ENCODE measurements at regions not wholly inside any gene's neighbourhood (a gene's known extent, or its start where the extent isn't known, plus 50 kb on each side); places are given as distances from the start of the nearest gene placed in this dataset.
A peak's percentile ranks its signal among the peaks of the same experiment; 100 is the strongest.

DNA sequence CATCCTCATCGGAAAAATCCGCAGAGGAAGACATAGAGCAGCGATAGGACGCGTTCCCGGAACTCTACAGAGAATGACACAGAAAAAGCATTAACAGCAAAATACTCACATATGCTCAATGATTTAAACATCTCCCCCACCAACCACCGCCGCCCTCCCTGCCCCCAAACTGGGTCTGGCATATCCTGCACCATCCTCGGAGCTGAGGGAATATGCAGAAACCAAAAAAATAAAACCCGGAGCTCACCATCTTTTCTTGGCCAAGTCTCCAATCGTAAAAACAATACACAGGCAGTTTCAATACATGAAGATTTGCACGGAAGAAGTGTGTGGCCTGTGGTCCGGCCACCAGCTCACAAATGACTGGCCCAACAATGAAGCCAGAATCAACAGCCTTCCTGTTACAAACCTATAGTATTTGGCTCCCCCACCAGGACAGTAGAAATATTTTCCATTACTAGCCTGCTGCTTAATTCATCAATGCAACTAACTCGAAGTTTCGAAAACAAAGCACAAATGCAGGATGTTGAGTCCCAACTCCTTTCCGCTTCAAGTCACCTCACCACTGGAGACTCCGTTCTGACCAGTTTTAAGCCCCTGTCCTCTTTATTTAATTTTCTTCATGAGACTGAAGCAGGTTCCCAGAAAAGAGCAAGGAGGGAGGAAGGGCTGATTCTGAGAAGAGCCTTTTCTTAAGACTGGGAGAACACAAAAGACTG is 103.2 kb upstream of the BEND6 start:
- no peak for TF ChIP-seq GATA2 (IDR thresholded peaks at IDR 0.05; ENCODE audit: low read depth, low read length)
- no peak for TF ChIP-seq GATA3 (IDR thresholded peaks at IDR 0.05; ENCODE audit: low read depth, low read length)

GRCh38 chr6:56851074-56851473 is 103.8 kb upstream of the BEND6 start:
- TF ChIP-seq GATA3 (IDR thresholded peaks at IDR 0.05; ENCODE audit: low read depth, low read length) (no peak), GATA2 (IDR thresholded peaks at IDR 0.05; ENCODE audit: low read depth, low read length) (no peak)

DNA sequence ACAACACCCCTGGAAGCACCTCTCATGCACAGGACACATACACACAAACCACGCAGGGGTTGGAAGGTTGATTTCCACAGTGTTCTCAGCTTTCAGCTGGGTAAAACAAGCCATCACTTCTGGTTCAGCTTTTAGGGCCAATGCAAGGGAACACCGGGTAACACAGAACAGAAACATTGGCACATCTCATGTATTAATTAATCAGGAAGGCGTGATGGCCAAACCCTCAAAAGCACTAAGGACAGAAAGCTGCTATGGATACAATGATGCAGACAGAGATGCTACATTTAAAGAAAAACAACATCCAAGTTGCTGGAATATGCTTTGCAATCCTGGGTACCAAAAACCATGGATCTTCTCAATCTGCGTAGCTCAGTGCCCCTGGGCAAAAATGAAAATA is 104.3 kb upstream of the BEND6 start:
- no peak for TF ChIP-seq GATA3 (IDR thresholded peaks at IDR 0.05; ENCODE audit: low read depth, low read length)
- TF ChIP-seq GATA2 (IDR thresholded peaks at IDR 0.05; ENCODE audit: low read depth, low read length), result no peak

DNA sequence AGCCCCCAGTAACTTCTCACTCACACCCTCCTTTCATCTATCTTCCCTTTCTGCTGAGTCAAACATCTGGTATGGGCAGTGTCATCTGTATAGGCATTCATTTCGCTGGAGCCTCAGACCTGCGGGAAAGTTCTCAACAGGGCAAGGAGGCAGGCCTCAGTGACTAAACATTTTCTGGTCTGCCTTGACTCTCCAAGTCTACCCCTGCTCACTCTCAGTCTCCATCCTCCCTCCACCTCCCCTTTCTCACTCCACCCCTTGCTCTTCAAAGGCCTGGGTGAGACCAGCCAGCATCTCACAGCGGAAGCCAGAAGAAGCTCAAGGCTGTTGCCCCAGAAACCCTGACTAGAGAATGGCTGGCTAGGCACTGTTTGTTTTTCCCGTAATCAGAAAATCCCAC is 105.0 kb upstream of the BEND6 start:
- TF ChIP-seq GATA2 (IDR thresholded peaks at IDR 0.05; ENCODE audit: low read depth, low read length), result no peak
- no peak for TF ChIP-seq GATA3 (IDR thresholded peaks at IDR 0.05; ENCODE audit: low read depth, low read length)

GRCh38 chr6:56848105-56848504 is 106.8 kb upstream of the BEND6 start:
- TF ChIP-seq GATA2 (IDR thresholded peaks at IDR 0.05; ENCODE audit: low read depth, low read length), result no peak
- TF ChIP-seq GATA3 (IDR thresholded peaks at IDR 0.05; ENCODE audit: low read depth, low read length), result no peak

- TF ChIP-seq GATA3 (IDR thresholded peaks at IDR 0.05; ENCODE audit: low read depth, low read length), result no peak
- no peak for TF ChIP-seq GATA2 (IDR thresholded peaks at IDR 0.05; ENCODE audit: low read depth, low read length)
Observed at GRCh38 chr6:56845032-56845431, 109.9 kb upstream of the BEND6 start.

DNA sequence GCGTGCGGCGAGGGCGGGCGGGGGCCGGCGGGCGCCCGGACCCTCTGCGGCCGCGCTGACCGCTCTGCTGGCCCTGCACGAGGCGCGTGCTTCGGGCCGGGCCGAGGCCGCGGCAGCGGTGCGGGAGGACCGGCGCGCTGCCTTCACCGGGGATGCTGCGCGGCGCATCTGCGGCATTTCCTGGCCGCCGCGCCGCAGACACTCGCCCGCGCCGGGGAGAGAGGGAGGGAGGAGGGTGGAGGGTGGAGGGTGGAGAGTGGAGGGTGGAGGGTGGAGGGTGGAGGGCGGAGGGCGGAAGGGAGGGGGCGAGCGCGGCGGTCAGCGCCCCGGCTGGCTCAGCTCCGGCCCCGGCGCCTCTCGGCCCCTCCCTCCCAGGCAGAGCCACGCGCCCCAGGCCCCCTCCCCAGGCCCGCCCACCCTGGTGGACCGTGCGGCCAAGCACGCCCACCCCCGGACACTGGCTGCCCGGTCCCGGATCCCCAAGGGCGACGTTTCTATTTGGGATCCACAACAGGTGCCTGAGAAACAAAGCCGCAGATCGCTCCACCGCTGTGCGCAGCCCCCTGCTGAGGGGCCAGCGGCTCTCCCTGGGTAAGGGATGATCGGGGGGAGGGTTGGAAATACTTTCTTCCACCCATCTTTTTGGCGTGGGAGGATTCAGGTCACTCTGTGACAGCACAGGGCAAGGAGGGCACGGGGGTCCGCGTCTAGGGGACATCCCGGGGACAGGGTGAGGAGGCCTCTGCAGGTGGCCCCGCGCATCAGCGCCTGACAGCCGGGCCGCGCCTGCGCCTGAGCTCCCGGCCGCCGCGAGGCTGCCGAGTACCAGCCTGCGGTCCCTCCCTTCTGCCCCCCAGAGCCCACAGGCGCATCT is 111.2 kb upstream of the BEND6 start:
- TF ChIP-seq GATA3 (IDR thresholded peaks at IDR 0.05; ENCODE audit: low read depth, low read length), result no peak

DNA sequence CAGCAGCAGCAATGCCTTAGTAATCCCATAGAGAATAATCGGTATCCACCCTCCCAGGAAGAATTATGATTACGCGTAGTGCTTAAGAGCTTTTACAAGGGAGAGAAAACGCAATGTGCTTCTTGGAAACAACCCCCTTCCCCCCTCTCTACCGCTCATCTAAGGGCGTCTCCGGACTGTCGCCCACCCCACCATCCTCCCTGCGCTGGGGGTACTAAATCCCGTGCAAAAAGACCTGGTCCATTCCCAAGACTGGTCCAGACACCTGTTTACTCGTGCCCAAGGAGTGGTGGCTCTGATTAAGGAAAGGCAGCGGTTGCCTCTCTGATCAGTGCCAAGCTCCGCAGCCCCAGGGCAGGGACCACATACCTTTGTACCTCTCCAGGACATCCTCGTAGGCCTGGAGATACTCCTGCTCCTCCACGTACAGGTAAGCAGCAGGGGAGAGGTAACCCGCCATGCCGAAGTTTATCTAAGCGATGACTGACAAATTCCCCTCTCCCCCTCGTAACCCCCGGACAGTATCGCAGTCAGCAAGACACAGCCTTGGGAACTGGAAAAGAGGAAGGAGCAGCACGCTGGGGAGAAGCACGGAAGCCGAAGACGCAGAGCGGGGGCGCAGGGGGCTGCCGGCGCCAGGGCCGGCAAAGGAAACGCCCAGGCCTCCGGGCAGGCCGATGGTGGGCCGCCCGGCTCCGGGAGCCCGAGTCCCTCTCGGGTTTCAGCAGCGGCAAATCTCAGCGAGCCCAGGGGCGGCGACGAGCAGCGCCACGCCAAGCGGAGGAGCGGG is 112.0 kb upstream of the BEND6 start:
- TF ChIP-seq GATA3 (IDR thresholded peaks at IDR 0.05; ENCODE audit: low read depth, low read length), result no peak
- TF ChIP-seq GATA2 (IDR thresholded peaks at IDR 0.05; ENCODE audit: low read depth, low read length), result no peak

DNA sequence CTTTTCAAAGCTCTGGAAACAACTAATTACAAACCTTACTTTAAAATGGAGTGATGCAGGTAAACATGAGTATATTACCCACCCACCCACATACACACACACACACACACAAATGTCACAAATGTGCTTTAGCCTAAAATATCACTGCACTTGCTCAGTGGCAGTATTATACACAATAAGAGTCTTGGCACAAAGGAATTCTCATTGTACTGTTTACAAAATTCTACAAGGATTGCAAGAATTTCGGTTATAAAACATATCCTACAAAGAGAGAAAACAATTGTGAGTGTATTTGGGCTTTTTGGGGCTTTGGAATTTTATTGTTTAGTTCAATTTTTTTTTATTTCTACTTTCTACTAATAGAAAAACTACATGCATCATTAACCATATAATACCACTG is 113.2 kb upstream of the BEND6 start:
- TF ChIP-seq GATA2 (IDR thresholded peaks at IDR 0.05; ENCODE audit: low read depth, low read length), result no peak
- TF ChIP-seq GATA3 (IDR thresholded peaks at IDR 0.05; ENCODE audit: low read depth, low read length), result no peak

GRCh38 chr6:56841381-56841749 is 113.5 kb upstream of the BEND6 start:
- TF ChIP-seq GATA3 (IDR thresholded peaks at IDR 0.05; ENCODE audit: low read depth, low read length) (no peak), GATA2 (IDR thresholded peaks at IDR 0.05; ENCODE audit: low read depth, low read length) (no peak)

DNA sequence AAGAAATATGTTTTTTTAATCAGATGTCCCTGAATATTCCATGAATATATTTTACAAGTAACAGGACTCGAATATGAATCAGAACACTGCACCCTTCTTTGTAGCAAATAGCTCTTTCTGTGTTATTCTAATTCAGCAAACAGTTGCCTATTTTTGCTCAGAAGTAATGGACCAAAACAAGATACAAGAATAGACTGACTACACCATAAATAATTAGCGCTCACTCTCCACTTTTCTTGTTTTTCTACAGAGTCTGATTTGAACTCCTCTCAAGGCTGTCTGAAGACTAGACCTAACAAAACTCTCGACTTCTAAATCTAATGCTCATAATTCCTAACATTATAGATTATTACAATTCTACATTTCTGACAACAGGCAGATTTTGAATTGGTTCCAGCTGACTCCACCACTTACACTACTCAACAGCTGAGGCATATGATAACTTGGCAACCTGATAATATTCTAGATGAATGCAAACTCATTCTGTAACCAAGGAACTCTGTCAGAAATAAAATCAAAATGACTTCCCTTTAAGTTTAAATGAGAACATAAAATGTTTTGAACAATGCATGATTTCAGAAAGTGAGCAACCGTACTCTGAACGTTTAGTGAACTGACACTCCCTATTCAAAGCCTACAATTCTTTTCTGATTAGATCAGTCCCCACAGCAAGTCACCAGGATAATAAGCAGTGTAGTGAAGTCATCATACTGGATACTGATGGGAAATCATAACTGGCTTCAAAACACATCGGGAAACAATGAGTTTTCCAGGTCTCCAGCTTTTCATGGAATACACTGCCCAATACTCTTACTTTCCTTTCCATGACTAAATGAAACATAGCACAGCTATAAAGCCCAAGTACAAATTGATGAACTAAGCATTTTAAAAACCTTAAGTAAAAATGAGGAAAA is 114.2 kb upstream of the BEND6 start:
- peak; percentile 65; the same call in 1 of the 2 replicates for TF ChIP-seq GATA2 (IDR thresholded peaks at IDR 0.05; ENCODE audit: low read depth, low read length)
- peak; percentile 51 for TF ChIP-seq GATA3 (IDR thresholded peaks at IDR 0.05; ENCODE audit: low read depth, low read length)

DNA sequence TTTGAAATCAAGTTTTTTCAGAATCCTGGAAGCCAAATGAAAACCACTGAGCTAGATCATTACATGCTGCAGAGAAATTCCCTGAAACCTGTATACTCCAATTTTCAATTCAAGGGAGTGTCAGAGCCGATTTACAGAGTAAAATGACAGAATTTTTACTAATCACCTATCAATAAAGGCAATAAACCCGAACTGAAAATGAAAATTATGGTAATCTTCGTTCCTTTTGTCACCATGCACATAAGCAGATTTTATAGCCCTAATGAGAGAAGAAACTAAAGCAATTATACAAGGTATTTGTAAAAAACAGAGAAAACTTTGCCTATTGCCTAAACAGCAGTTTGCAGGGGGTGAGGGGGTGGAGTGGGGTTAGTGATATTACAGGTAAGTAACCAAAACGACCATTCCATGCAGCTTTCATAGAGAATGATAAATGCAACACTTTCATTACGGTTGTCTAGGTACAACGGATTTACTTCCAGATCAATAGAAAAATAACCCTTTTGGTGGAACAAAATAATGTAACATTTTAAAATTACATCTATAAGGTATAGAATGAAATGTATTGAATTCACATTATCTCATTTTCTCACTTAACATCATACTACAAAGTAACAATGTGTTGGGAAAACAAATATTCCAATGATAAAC is 115.2 kb upstream of the BEND6 start:
- TF ChIP-seq GATA2 (IDR thresholded peaks at IDR 0.05; ENCODE audit: low read depth, low read length), result no peak

- no peak for TF ChIP-seq GATA3 (IDR thresholded peaks at IDR 0.05; ENCODE audit: low read depth, low read length)
- no peak for TF ChIP-seq GATA2 (IDR thresholded peaks at IDR 0.05; ENCODE audit: low read depth, low read length)
Observed at GRCh38 chr6:56838965-56839364, 115.9 kb upstream of the BEND6 start.
